ENCODE measurements at regions not wholly inside any gene's neighbourhood (a gene's known extent, or its start where the extent isn't known, plus 50 kb on each side); places are given as distances from the start of the nearest gene placed in this dataset.

GRCh38 chr6:167747645-167748044, 79.1 kb upstream of the AFDN start:
- TF ChIP-seq CTCF (IDR thresholded peaks at IDR 0.05) (no peak), POLR2A (IDR thresholded peaks at IDR 0.05) (no peak)

Measured in adrenal gland (tissue), 5 donors.